Heart left ventricle (tissue), 13 donors: ENCODE measurements at regions not wholly inside any gene's neighbourhood (a gene's known extent, or its start where the extent isn't known, plus 50 kb on each side); places are given as distances from the start of the nearest gene placed in this dataset.
"Not testable (repeated sequence)": the region's sequence is repeated elsewhere in the genome, so short reads cannot be mapped to it uniquely, and the experiment has no call there.

Source experiments
- POLR2A ChIP-seq, 2 donors: fragments of 450-650 bp; IDR thresholded peaks; one replicate each; pipeline ENCODE4 v1.6.1; 2017; ENCODE audit warnings: antibody characterized with exemption in 2 of 2, mild to moderate bottlenecking in 2 of 2, moderate library complexity in 2 of 2
- TF ChIP-seq, protein P1 (sequence below), 12 donors: fragments of 200-600 bp; sonication (generic) in 4 of 12; IDR thresholded peaks; one replicate each; pipeline versions ENCODE4 v1.5.0 to v1.8.0; 2018 to 2022; ENCODE audit warnings: antibody characterized with exemption in 12 of 12, mild to moderate bottlenecking in 5 of 12
- donor health status: ischemic (EF 13 %, LVEDD 7.1; RV severe dilation, severe dysfunction).
- donor health status: DM: no; HTN: yes; CAD: no.
- donor health status: DM: no; HTN: no; CAD: no.
- donor health status: ischemic (EF 25% LVEDD 6.9; RV normal size, moderate dysfunction).
- donor health status: ischemic (EF 25% LVEDD 5.7; RV mildly dilated, moderate dysfunction).
- donor health status: ischemic (EF 35%, LVEDD 5.7; RV mildly dilated, moderate dysfunction).
- donor health status: nonischemic (EF 11% LVEDD 7.7; RV severe dilation, severe dysfunction).
- donor health status: DM: yes; HTN: yes; CAD: no.
- donor health status: PGD.
- donor health status: ischemic (EF 29% LVEDD 5.4; RV normal size, mild dysfunction).
- donor health status: nonischemic (EF 23%, LVEDD 6.1; RV moderate dilation, normal function).

DNA sequence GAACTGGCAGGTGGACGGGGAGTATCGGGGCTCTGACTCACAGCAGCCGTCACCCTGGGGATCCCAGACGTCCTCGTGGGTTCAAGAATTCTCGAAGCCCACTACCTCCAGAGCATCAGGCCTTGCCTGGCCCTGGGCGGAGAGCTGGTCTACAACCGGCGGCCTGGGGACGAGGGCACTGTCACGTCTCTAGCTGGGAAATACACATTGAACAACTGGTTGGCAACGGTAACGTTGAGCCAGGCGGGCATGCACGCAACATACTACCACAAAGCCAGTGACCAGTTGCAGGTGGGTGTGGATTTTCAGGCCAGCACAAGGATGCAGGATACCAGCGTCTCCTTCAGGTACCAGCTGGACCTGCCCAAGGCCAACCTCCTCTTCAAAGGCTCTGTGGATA is 166.5 kb downstream of the POTEG start:
- TF ChIP-seq, protein P1, sequence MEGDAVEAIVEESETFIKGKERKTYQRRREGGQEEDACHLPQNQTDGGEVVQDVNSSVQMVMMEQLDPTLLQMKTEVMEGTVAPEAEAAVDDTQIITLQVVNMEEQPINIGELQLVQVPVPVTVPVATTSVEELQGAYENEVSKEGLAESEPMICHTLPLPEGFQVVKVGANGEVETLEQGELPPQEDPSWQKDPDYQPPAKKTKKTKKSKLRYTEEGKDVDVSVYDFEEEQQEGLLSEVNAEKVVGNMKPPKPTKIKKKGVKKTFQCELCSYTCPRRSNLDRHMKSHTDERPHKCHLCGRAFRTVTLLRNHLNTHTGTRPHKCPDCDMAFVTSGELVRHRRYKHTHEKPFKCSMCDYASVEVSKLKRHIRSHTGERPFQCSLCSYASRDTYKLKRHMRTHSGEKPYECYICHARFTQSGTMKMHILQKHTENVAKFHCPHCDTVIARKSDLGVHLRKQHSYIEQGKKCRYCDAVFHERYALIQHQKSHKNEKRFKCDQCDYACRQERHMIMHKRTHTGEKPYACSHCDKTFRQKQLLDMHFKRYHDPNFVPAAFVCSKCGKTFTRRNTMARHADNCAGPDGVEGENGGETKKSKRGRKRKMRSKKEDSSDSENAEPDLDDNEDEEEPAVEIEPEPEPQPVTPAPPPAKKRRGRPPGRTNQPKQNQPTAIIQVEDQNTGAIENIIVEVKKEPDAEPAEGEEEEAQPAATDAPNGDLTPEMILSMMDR (IDR thresholded peaks at IDR 0.05): not testable (repeated sequence)
- not testable (repeated sequence) for TF ChIP-seq POLR2A (IDR thresholded peaks at IDR 0.05)
